ENCODE measurements at regions not wholly inside any gene's neighbourhood (a gene's known extent, or its start where the extent isn't known, plus 50 kb on each side); places are given as distances from the start of the nearest gene placed in this dataset.

DNA sequence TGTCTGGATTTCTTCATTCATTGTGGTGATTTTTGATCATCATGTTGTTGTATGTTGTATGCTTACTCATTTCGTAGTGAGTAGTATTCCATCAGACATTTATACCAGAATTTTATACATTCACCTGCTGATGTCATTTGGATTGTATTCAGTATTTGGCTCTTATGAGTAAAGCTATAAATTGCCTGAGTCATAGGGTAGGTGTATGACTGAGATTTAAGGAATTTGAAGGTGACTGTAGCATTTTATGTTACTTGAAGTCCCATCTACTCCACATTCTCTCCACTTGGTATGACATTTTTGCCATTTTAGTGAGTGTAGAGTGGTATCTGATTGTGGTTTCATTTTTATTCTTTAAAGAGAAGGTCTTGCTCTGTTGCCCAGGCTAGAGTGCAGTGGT is 548.2 kb downstream of the TBC1D22A start:
- TF ChIP-seq, protein P1, sequence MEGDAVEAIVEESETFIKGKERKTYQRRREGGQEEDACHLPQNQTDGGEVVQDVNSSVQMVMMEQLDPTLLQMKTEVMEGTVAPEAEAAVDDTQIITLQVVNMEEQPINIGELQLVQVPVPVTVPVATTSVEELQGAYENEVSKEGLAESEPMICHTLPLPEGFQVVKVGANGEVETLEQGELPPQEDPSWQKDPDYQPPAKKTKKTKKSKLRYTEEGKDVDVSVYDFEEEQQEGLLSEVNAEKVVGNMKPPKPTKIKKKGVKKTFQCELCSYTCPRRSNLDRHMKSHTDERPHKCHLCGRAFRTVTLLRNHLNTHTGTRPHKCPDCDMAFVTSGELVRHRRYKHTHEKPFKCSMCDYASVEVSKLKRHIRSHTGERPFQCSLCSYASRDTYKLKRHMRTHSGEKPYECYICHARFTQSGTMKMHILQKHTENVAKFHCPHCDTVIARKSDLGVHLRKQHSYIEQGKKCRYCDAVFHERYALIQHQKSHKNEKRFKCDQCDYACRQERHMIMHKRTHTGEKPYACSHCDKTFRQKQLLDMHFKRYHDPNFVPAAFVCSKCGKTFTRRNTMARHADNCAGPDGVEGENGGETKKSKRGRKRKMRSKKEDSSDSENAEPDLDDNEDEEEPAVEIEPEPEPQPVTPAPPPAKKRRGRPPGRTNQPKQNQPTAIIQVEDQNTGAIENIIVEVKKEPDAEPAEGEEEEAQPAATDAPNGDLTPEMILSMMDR (IDR thresholded peaks at IDR 0.05) = no peak
- no peak for TF ChIP-seq POLR2A (IDR thresholded peaks at IDR 0.05)
- no peak for TF ChIP-seq EP300 (IDR thresholded peaks at IDR 0.05)
